HG02885 (cell line): ENCODE measurements at regions not wholly inside any gene's neighbourhood (a gene's known extent, or its start where the extent isn't known, plus 50 kb on each side); places are given as distances from the start of the nearest gene placed in this dataset.
"Not testable (repeated sequence)": the region's sequence is repeated elsewhere in the genome, so short reads cannot be mapped to it uniquely, and the experiment has no call there.

Experiments used
- ATAC-seq: cut with Tn5 transposase; IDR thresholded peaks from one replicate; pipeline ENCODE4 v1.9.1; 2021; ENCODE audit warnings: mild to moderate bottlenecking; ENCODE audit not compliant: unreplicated experiment, poor library complexity

- ATAC-seq, result no peak
These were observed 212.4 kb downstream of the TBC1D2B start for GRCh38 chr15:77865106-77865610.

GRCh38 chr15:77864211-77865105 is 213.1 kb downstream of the TBC1D2B start:
- no peak for ATAC-seq

GRCh38 chr15:77863491-77864105 is 213.9 kb downstream of the TBC1D2B start:
- ATAC-seq, result no peak

GRCh38 chr15:77862651-77863104 is 214.8 kb downstream of the TBC1D2B start:
- ATAC-seq, result no peak

GRCh38 chr15:77861997-77862635 is 215.4 kb downstream of the TBC1D2B start:
- not testable (repeated sequence) for ATAC-seq

GRCh38 chr15:77860071-77860691 is 217.3 kb downstream of the TBC1D2B start:
- no peak for ATAC-seq

- no peak for ATAC-seq
These were observed 217.9 kb downstream of the TBC1D2B start for GRCh38 chr15:77859491-77860060.

GRCh38 chr15:77858792-77859490 is 218.6 kb downstream of the TBC1D2B start:
- no peak for ATAC-seq

- no peak for ATAC-seq
These were observed 220.1 kb downstream of the TBC1D2B start for GRCh38 chr15:77857419-77857818.

- ATAC-seq, result no peak
These were observed 220.7 kb downstream of the TBC1D2B start for GRCh38 chr15:77856705-77857346.

- no peak for ATAC-seq
These were observed 221.6 kb downstream of the TBC1D2B start for GRCh38 chr15:77855871-77856270.

GRCh38 chr15:77854980-77855379 is 222.3 kb upstream of the LINGO1 start:
- ATAC-seq, result no peak

GRCh38 chr15:77853910-77854309 is 221.2 kb upstream of the LINGO1 start:
- ATAC-seq, result no peak

- ATAC-seq, result no peak
These were observed 220.3 kb upstream of the LINGO1 start for GRCh38 chr15:77853008-77853328.

- no peak for ATAC-seq
These were observed 219.7 kb upstream of the LINGO1 start for GRCh38 chr15:77852241-77853007.

GRCh38 chr15:77851691-77852090 is 219.0 kb upstream of the LINGO1 start:
- ATAC-seq, result no peak

- ATAC-seq, result no peak
These were observed 218.4 kb upstream of the LINGO1 start for GRCh38 chr15:77851086-77851485.

- ATAC-seq, result no peak
These were observed 214.3 kb upstream of the LINGO1 start for GRCh38 chr15:77846986-77847385.
